ENCODE measurements at regions not wholly inside any gene's neighbourhood (a gene's known extent, or its start where the extent isn't known, plus 50 kb on each side); places are given as distances from the start of the nearest gene placed in this dataset.

- TF ChIP-seq POLR2A (IDR thresholded peaks at IDR 0.05) (no peak), CTCF (IDR thresholded peaks at IDR 0.05 in 4 of 5, conservative IDR thresholded peaks at IDR 0.05 in 1 of 5) (no peak)
- Histone ChIP-seq H3K9me3 (no peaks in the 10 kb centered on the region), H3K4me1 (no peaks in the 10 kb centered on the region), H3K36me3 (no peaks in the 10 kb centered on the region), H3K4me3 (no peak overlapping the region), H3K27me3 (no peaks in the 10 kb centered on the region), H3K27ac (no peak overlapping the region)
- DNase-seq (no peak), ATAC-seq (no peak)
- intact Hi-C loops (cut with DNase I; ENCODE audit: low total_unique reads) (no loop called here), in situ Hi-C loops (cut with MboI; ENCODE audit: low sequenced_read_pairs in 4 of 4) (loop anchor here (10.0 to 25.0 kb wide), 5 partner anchors 98 to 865 kb away; no protein-coding TSS in a partner anchor)
Observed at GRCh38 chr18:75489493-75490190, 62.1 kb upstream of the SMIM21 start.

- Histone ChIP-seq H3K4me1 (no peaks in the 10 kb centered on the region), H3K9me3 (peaks cover 0 to 3% (median 0%) of the 10 kb centered on the region in 3 donors), H3K27ac (no peak overlapping the region), H3K4me3 (no peak overlapping the region), H3K36me3 (no peaks in the 10 kb centered on the region), H3K27me3 (no peaks in the 10 kb centered on the region)
- DNase-seq (no peak), ATAC-seq (no peak)
- intact Hi-C loops (cut with DNase I; ENCODE audit: low total_unique reads) (no loop called here), in situ Hi-C loops (cut with MboI; ENCODE audit: low sequenced_read_pairs in 4 of 4) (loop anchor here (10.0 to 25.0 kb wide), 5 partner anchors 104 to 871 kb away; no protein-coding TSS in a partner anchor)
- TF ChIP-seq POLR2A (IDR thresholded peaks at IDR 0.05) (no peak), CTCF (IDR thresholded peaks at IDR 0.05 in 4 of 5, conservative IDR thresholded peaks at IDR 0.05 in 1 of 5) (no peak)
Observed at GRCh38 chr18:75483662-75484061, 56.2 kb upstream of the SMIM21 start.

GRCh38 chr18:75482880-75483279, 55.4 kb upstream of the SMIM21 start:
- Histone ChIP-seq H3K4me1 (no peaks in the 10 kb centered on the region), H3K27me3 (no peaks in the 10 kb centered on the region), H3K9me3 (peaks cover 0 to 3% (median 0%) of the 10 kb centered on the region in 3 donors), H3K36me3 (no peaks in the 10 kb centered on the region), H3K27ac (no peak overlapping the region), H3K4me3 (no peak overlapping the region)
- in situ Hi-C loops (cut with MboI; ENCODE audit: low sequenced_read_pairs in 4 of 4) (loop anchor here (10.0 to 25.0 kb wide), 5 partner anchors 104 to 872 kb away; no protein-coding TSS in a partner anchor), intact Hi-C loops (cut with DNase I; ENCODE audit: low total_unique reads) (no loop called here)
- ATAC-seq: no peak
- TF ChIP-seq POLR2A (IDR thresholded peaks at IDR 0.05) (no peak), CTCF (IDR thresholded peaks at IDR 0.05 in 4 of 5, conservative IDR thresholded peaks at IDR 0.05 in 1 of 5) (no peak)
- no peak for DNase-seq

- DNase-seq (no peak), ATAC-seq (no peak)
- no peak overlapping the region for H3K27ac ChIP-seq
- TF ChIP-seq CTCF (IDR thresholded peaks at IDR 0.05 in 4 of 5, conservative IDR thresholded peaks at IDR 0.05 in 1 of 5): no peak
- no peak for TF ChIP-seq POLR2A (IDR thresholded peaks at IDR 0.05)
- H3K4me1 ChIP-seq: no peaks in the 10 kb centered on the region
- peaks cover 0 to 3% (median 0%) of the 10 kb centered on the region in 3 donors for H3K9me3 ChIP-seq
- no peaks in the 10 kb centered on the region for H3K27me3 ChIP-seq
- no peak overlapping the region for H3K4me3 ChIP-seq
- no peaks in the 10 kb centered on the region for H3K36me3 ChIP-seq
- intact Hi-C loops (cut with DNase I; ENCODE audit: low total_unique reads) (no loop called here), in situ Hi-C loops (cut with MboI; ENCODE audit: low sequenced_read_pairs in 4 of 4) (loop anchor here (10.0 to 25.0 kb wide), 5 partner anchors 107 to 874 kb away; no protein-coding TSS in a partner anchor)
Observed at GRCh38 chr18:75480487-75480886, 53.0 kb upstream of the SMIM21 start.
